Keratinocyte (primary cell): ENCODE measurements at regions not wholly inside any gene's neighbourhood (a gene's known extent, or its start where the extent isn't known, plus 50 kb on each side); places are given as distances from the start of the nearest gene placed in this dataset.

ENCODE experiments used
- EZH2 ChIP-seq: IDR thresholded peaks from one replicate; pipeline ENCODE4 v1.6.1; 2012; ENCODE audit warnings: inconsistent platforms, mild to moderate bottlenecking, low read length, moderate library complexity
- TF ChIP-seq, protein P1 (sequence below), 3 experiments: IDR thresholded peaks in 1 of 3; conservative IDR thresholded peaks in 1 of 3; optimal IDR thresholded peaks in 1 of 3; 2 replicates in 2 of 3; 3 replicates in 1 of 3; pipeline versions ENCODE3 to v1.5.1; 2011; ENCODE audit warnings: low read length in 3 of 3, mild to moderate bottlenecking in 3 of 3, moderate library complexity in 2 of 3, control low read depth in 1 of 3, inconsistent platforms in 1 of 3; ENCODE audit not compliant: insufficient read depth in 2 of 3; ENCODE audit errors: extremely low read depth in 1 of 3

DNA sequence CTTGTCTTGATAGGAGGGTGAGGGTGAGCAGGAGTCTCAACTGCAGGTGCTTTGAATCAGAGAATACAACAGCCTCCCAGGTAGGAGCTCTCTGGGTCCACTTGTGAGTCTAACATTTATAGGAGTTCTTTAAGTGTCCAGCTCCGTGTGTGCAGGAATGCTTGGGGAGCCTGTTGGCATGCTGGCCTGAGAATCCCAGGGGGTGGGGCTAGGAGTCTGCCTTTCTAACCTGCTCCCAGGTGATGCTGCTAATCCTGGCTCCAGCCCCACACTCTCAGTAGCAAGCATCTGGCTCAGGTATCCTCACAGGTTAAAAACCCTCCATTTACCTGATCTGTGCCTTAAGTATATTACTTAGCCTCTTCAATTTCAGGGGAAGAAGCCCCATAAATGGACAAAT is 368.9 kb downstream of the RBM26 start:
- TF ChIP-seq, protein P1, sequence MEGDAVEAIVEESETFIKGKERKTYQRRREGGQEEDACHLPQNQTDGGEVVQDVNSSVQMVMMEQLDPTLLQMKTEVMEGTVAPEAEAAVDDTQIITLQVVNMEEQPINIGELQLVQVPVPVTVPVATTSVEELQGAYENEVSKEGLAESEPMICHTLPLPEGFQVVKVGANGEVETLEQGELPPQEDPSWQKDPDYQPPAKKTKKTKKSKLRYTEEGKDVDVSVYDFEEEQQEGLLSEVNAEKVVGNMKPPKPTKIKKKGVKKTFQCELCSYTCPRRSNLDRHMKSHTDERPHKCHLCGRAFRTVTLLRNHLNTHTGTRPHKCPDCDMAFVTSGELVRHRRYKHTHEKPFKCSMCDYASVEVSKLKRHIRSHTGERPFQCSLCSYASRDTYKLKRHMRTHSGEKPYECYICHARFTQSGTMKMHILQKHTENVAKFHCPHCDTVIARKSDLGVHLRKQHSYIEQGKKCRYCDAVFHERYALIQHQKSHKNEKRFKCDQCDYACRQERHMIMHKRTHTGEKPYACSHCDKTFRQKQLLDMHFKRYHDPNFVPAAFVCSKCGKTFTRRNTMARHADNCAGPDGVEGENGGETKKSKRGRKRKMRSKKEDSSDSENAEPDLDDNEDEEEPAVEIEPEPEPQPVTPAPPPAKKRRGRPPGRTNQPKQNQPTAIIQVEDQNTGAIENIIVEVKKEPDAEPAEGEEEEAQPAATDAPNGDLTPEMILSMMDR (optimal IDR thresholded peaks at IDR 0.05 in 1 of 3, IDR thresholded peaks at IDR 0.05 in 1 of 3, conservative IDR thresholded peaks at IDR 0.05 in 1 of 3; ENCODE audit: extremely low read depth in 1 of 3, insufficient read depth in 2 of 3, low read length in 3 of 3), result no peak
- TF ChIP-seq EZH2, result no peak
